HepG2 (cell line): ENCODE measurements at regions not wholly inside any gene's neighbourhood (a gene's known extent, or its start where the extent isn't known, plus 50 kb on each side); places are given as distances from the start of the nearest gene placed in this dataset.
A peak's percentile ranks its signal among the peaks of the same experiment; 100 is the strongest.

Experiments
- ATF5 ChIP-seq: sonication (generic); formaldehyde crosslinking; IDR thresholded peaks from 2 replicates; pipeline ENCODE4 v1.4.0; 2020; ENCODE audit warnings: mild to moderate bottlenecking, low read depth, missing genetic modification reagents
- CBX1 ChIP-seq: IDR thresholded peaks from one replicate; pipeline ENCODE4 v1.6.1; 2016; ENCODE audit warnings: antibody characterized with exemption, low read depth
- CBX2 ChIP-seq, 2 experiments: fragments of 200-600 bp in 1 of 2; sonication (generic); formaldehyde crosslinking in 1 of 2; IDR thresholded peaks; 2 replicates each; pipeline versions ENCODE4 v1.7.0 to v1.8.1; 2018 to 2022; ENCODE audit warnings: low read depth in 2 of 2, low read length in 1 of 2, mild to moderate bottlenecking in 1 of 2, missing genetic modification reagents in 1 of 2
- CENPT ChIP-seq: sonication (generic); formaldehyde crosslinking; IDR thresholded peaks from 2 replicates; pipeline ENCODE4 v1.8.0; 2022; ENCODE audit warnings: low read depth, mild to moderate bottlenecking, moderate library complexity, missing genetic modification reagents
- CERS6 ChIP-seq: sonication (generic); formaldehyde crosslinking; IDR thresholded peaks from 2 replicates; pipeline ENCODE4 v1.5.0; 2020; ENCODE audit warnings: missing genetic modification reagents
- FOXP1 ChIP-seq, 2 experiments: fragments of 450-650 bp in 1 of 2; IDR thresholded peaks; 2 replicates each; pipeline ENCODE4 v1.6.1; 2017 to 2018; ENCODE audit warnings: antibody characterized with exemption in 1 of 2
- GABPB1 ChIP-seq: IDR thresholded peaks from 2 replicates; pipeline ENCODE4 v1.6.1; 2016; ENCODE audit warnings: mild to moderate bottlenecking, missing genetic modification reagents, moderate library complexity, missing compliant biosample characterization
- HCFC1 ChIP-seq: fragments of 150-350 bp; IDR thresholded peaks from 2 replicates; pipeline ENCODE4 v1.6.1; 2014; ENCODE audit warnings: low read depth, low read length
- HHEX ChIP-seq: IDR thresholded peaks from 2 replicates; pipeline ENCODE4 v1.6.1; 2016; ENCODE audit warnings: control low read depth
- HOXA7 ChIP-seq: sonication (generic); formaldehyde crosslinking; IDR thresholded peaks from 2 replicates; pipeline ENCODE4 v1.8.1; 2022; ENCODE audit warnings: mild to moderate bottlenecking, missing genetic modification reagents, moderate library complexity
- KAT8 ChIP-seq: IDR thresholded peaks from 2 replicates; pipeline ENCODE4 v1.6.1; 2016; ENCODE audit warnings: missing genetic modification reagents, missing compliant biosample characterization
- KDM1A ChIP-seq: IDR thresholded peaks from 2 replicates; pipeline ENCODE4 v1.6.1; 2016; ENCODE audit warnings: missing compliant biosample characterization
- REXO4 ChIP-seq: sonication (generic); formaldehyde crosslinking; IDR thresholded peaks from 2 replicates; pipeline ENCODE4 v1.8.0; 2022; ENCODE audit warnings: missing genetic modification reagents, mild to moderate bottlenecking, borderline replicate concordance
- RXRB ChIP-seq: IDR thresholded peaks from 2 replicates; pipeline ENCODE4 v1.6.1; 2016; ENCODE audit warnings: borderline replicate concordance, missing genetic modification reagents, missing compliant biosample characterization
- SNRNP70 ChIP-seq: fragments of 200-400 bp; formaldehyde crosslinking; IDR thresholded peaks from 2 replicates; pipeline ENCODE4 v1.6.1; 2017; ENCODE audit warnings: mild to moderate bottlenecking, low read depth, low read length, moderate library complexity
- THRA ChIP-seq: sonication (generic); formaldehyde crosslinking; IDR thresholded peaks from 2 replicates; pipeline ENCODE4 v1.4.0; 2020; ENCODE audit warnings: missing genetic modification reagents, borderline replicate concordance
- ZBTB42 ChIP-seq: sonication (generic); formaldehyde crosslinking; IDR thresholded peaks from 2 replicates; pipeline ENCODE4 v1.5.0; 2020; ENCODE audit warnings: mild to moderate bottlenecking, missing genetic modification reagents
- ZNF282 ChIP-seq: fragments of 450-650 bp; IDR thresholded peaks from 2 replicates; pipeline ENCODE4 v1.6.1; 2018; ENCODE audit not compliant: partially characterized antibody
- ZNF720 ChIP-seq: sonication (generic); formaldehyde crosslinking; IDR thresholded peaks from 2 replicates; pipeline ENCODE4 v1.4.0; 2020; ENCODE audit warnings: missing genetic modification reagents
- ZNF780A ChIP-seq: sonication (generic); formaldehyde crosslinking; IDR thresholded peaks from 2 replicates; pipeline ENCODE4 v1.8.0; 2022; ENCODE audit warnings: mild to moderate bottlenecking, missing genetic modification reagents, moderate library complexity
- TF ChIP-seq, protein P1 (sequence below): IDR thresholded peaks from 2 replicates; pipeline ENCODE4 v1.6.1; 2012; ENCODE audit warnings: low read depth, low read length, improper control_type of control experiment
- TF ChIP-seq, protein P2 (sequence below): sonication (generic); formaldehyde crosslinking; IDR thresholded peaks from 2 replicates; pipeline ENCODE4 v1.5.0; 2020; ENCODE audit warnings: mild to moderate bottlenecking, missing genetic modification reagents
- TF ChIP-seq, protein P3 (sequence below): sonication (generic); formaldehyde crosslinking; IDR thresholded peaks from 2 replicates; pipeline ENCODE4 v1.5.0; 2020; ENCODE audit warnings: mild to moderate bottlenecking, low read depth, missing genetic modification reagents, borderline replicate concordance

GRCh38 chr4:26022346-26023202 lies 108.6 kb downstream of the SMIM20 start (continued):
- TF ChIP-seq FOXP1 (IDR thresholded peaks at IDR 0.05) (no peak), FOXP1 (CRISPR knock-in tag; IDR thresholded peaks at IDR 0.05) (peak; percentile 65; the same call in 1 of the 2 replicates), HHEX (CRISPR knock-in tag) (peak; percentile 69), KAT8 (CRISPR knock-in tag) (0 out of 2 replicates have a peak, but pooled peaks have one; percentile 26), KDM1A (no peak), CBX1 (no peak), ZNF720 (CRISPR knock-in tag) (no peak), GABPB1 (no peak), ZBTB42 (CRISPR knock-in tag) (no peak), ATF5 (CRISPR knock-in tag) (no peak), REXO4 (CRISPR knock-in tag) (no peak), HCFC1 (no peak), CBX2 (IDR thresholded peaks at IDR 0.05; ENCODE audit: low read depth, low read length) (no peak), CBX2 (CRISPR knock-in tag; IDR thresholded peaks at IDR 0.05; ENCODE audit: low read depth) (no peak), ZNF282 (no peak), ZNF780A (CRISPR knock-in tag) (no peak), CERS6 (CRISPR knock-in tag) (no peak), CENPT (CRISPR knock-in tag) (no peak), SNRNP70 (no peak), HOXA7 (CRISPR knock-in tag) (no peak), THRA (peak; percentile 46; the same call in 1 of the 2 replicates), RXRB (CRISPR knock-in tag) (no peak)
- TF ChIP-seq, protein P1, sequence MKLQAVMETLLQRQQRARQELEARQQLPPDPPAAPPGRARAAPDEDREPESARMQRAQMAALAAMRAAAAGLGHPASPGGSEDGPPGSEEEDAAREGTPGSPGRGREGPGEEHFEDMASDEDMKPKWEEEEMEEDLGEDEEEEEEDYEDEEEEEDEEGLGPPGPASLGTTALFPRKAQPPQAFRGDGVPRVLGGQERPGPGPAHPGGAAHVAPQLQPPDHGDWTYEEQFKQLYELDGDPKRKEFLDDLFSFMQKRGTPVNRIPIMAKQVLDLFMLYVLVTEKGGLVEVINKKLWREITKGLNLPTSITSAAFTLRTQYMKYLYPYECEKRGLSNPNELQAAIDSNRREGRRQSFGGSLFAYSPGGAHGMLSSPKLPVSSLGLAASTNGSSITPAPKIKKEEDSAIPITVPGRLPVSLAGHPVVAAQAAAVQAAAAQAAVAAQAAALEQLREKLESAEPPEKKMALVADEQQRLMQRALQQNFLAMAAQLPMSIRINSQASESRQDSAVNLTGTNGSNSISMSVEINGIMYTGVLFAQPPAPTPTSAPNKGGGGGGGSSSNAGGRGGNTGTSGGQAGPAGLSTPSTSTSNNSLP, result peak; percentile 69
- TF ChIP-seq, protein P2, sequence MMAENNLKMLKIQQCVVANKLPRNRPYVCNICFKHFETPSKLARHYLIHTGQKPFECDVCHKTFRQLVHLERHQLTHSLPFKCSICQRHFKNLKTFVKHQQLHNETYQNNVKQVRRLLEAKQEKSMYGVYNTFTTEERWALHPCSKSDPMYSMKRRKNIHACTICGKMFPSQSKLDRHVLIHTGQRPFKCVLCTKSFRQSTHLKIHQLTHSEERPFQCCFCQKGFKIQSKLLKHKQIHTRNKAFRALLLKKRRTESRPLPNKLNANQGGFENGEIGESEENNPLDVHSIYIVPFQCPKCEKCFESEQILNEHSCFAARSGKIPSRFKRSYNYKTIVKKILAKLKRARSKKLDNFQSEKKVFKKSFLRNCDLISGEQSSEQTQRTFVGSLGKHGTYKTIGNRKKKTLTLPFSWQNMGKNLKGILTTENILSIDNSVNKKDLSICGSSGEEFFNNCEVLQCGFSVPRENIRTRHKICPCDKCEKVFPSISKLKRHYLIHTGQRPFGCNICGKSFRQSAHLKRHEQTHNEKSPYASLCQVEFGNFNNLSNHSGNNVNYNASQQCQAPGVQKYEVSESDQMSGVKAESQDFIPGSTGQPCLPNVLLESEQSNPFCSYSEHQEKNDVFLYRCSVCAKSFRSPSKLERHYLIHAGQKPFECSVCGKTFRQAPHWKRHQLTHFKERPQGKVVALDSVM, result no peak
- TF ChIP-seq, protein P3, sequence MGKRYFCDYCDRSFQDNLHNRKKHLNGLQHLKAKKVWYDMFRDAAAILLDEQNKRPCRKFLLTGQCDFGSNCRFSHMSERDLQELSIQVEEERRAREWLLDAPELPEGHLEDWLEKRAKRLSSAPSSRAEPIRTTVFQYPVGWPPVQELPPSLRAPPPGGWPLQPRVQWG, result no peak
